Spleen (tissue), 11 donors: ENCODE measurements at regions not wholly inside any gene's neighbourhood (a gene's known extent, or its start where the extent isn't known, plus 50 kb on each side); places are given as distances from the start of the nearest gene placed in this dataset.

Source experiments
- DNase-seq: peaks from one replicate; pipeline ENCODE4 v3.0.0-alpha.2; 2020
- H3K27ac ChIP-seq, 8 donors: fragments of 200-600 bp; sonication (generic) in 7 of 8; 1 replicate in 4 of 8; 2 replicates in 4 of 8; pipeline versions ENCODE4 v1.5.0 to v1.8.0; 2016 to 2021; ENCODE audit warnings: inconsistent platforms in 4 of 8, mild to moderate bottlenecking in 4 of 8, moderate library complexity in 1 of 8
- H3K27me3 ChIP-seq, 7 donors: fragments of 200-600 bp; sonication (generic) in 6 of 7; replicated peaks in 1 of 7; 1 replicate in 4 of 7; 2 replicates in 3 of 7; pipeline versions ENCODE4 v1.5.0 to v1.8.0; 2016 to 2021; ENCODE audit warnings: inconsistent platforms in 3 of 7, mild to moderate bottlenecking in 1 of 7
- H3K36me3 ChIP-seq, 6 donors: fragments of 200-600 bp; sonication (generic) in 5 of 6; 1 replicate in 4 of 6; 2 replicates in 2 of 6; pipeline versions ENCODE4 v1.5.0 to v1.8.0; 2016 to 2021; ENCODE audit warnings: inconsistent platforms in 2 of 6
- H3K4me1 ChIP-seq, 6 donors: fragments of 200-600 bp; sonication (generic) in 5 of 6; 1 replicate in 3 of 6; 2 replicates in 3 of 6; pipeline versions ENCODE4 v1.5.0 to v1.8.0; 2016 to 2021; ENCODE audit warnings: inconsistent platforms in 3 of 6
- H3K4me3 ChIP-seq, 8 donors: fragments of 200-600 bp; sonication (generic) in 7 of 8; 1 replicate in 4 of 8; 2 replicates in 4 of 8; pipeline versions ENCODE4 v1.5.0 to v1.8.0; 2016 to 2021; ENCODE audit warnings: inconsistent platforms in 4 of 8, mild to moderate bottlenecking in 4 of 8, moderate library complexity in 2 of 8
- H3K9me3 ChIP-seq, 8 donors: fragments of 200-600 bp; sonication (generic) in 7 of 8; 1 replicate in 4 of 8; 2 replicates in 4 of 8; pipeline versions ENCODE4 v1.5.0 to v1.8.0; 2016 to 2021; ENCODE audit warnings: inconsistent platforms in 4 of 8
- CTCF ChIP-seq, 11 experiments: fragments of 200-600 bp in 7 of 11; fragments of 450-650 bp in 4 of 11; sonication (generic) in 4 of 11; IDR thresholded peaks in 8 of 11; conservative IDR thresholded peaks in 3 of 11; 1 replicate in 7 of 11; 2 replicates in 4 of 11; pipeline versions ENCODE4 v1.4.0 to v1.8.0; 2016 to 2021; ENCODE audit warnings: antibody characterized with exemption in 11 of 11, inconsistent platforms in 4 of 11, mild to moderate bottlenecking in 1 of 11
- POLR2A ChIP-seq, 3 donors: fragments of 450-650 bp; IDR thresholded peaks; one replicate each; pipeline ENCODE4 v1.5.1; 2017; ENCODE audit warnings: antibody characterized with exemption in 3 of 3, mild to moderate bottlenecking in 1 of 3
- POLR2AphosphoS5 ChIP-seq, 3 donors: sonication (generic); formaldehyde crosslinking; IDR thresholded peaks; one replicate each; pipeline ENCODE4 v1.5.1; 2017; ENCODE audit warnings: antibody characterized with exemption in 3 of 3
- WGBS, 5 donors: extraction: QIAGEN DNeasy Blood & Tissue Kit in 3 of 5; methylation state at CpG; one replicate each; pipeline versions ENCODE4 v1.1.5 to v1.1.7; 2013 to 2018; 5-methylcytosine and 5-hydroxymethylcytosine counted together
- intact Hi-C: fragments of 100-400 bp; cut with DNase I; formaldehyde crosslinking; loops from one replicate; pipeline ENCODE4 v1.15.0; 2023; ENCODE audit warnings: low total_unique reads
- donor health status: healthy with polysubstance abuse.
- donor health status: DM: no; HTN: no; CAD: no; lungs with moderate emphysema.
- donor health status: DM: no; HTN: no; CAD: no.
- donor health status: Bipolar disorder and iron deficiency.
- donor health status: healthy.
- donor health status: DM: no; HTN: no; CAD: no.
- donor health status: DM: yes; HTN: yes; CAD: no.

DNA sequence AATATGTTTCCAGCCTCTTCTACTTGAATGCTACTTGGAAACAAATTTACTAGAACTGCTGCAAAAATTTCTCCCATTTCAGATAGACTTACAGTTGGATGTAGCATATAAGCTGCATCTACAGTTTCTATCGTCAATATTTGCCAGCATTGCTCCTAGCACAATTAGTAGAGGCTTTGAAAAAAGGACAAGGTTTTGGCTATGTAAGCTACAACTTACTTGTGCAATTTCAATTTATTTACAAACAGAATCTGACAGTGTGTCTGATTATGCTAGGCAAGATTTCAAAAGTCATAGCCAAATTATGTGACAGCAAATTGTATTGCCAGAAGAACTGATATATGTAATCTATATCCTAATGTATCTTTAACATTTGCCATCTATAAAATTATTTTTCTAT is 628.4 kb upstream of the FAM174A start:
- Histone ChIP-seq H3K36me3 (no peaks in the 10 kb centered on the region), H3K27me3 (no peaks in the 10 kb centered on the region), H3K4me3 (no peak overlapping the region), H3K4me1 (no peaks in the 10 kb centered on the region), H3K9me3 (peaks cover 0 to 6% (median 0%) of the 10 kb centered on the region in 8 donors), H3K27ac (no peak overlapping the region)
- DNase-seq = no peak
- TF ChIP-seq CTCF (IDR thresholded peaks at IDR 0.05 in 8 of 11, conservative IDR thresholded peaks at IDR 0.05 in 3 of 11) (no peak), POLR2A (IDR thresholded peaks at IDR 0.05) (no peak), POLR2AphosphoS5 (IDR thresholded peaks at IDR 0.05) (no peak)
- intact Hi-C loops = no loop called here
- WGBS, 5 donors = 80 to 96% (median 86%) methylated on average over 1 of the region's 1 CpG

- no peak for TF ChIP-seq POLR2AphosphoS5 (IDR thresholded peaks at IDR 0.05)
- TF ChIP-seq CTCF (IDR thresholded peaks at IDR 0.05 in 8 of 11, conservative IDR thresholded peaks at IDR 0.05 in 3 of 11) = no peak
- no peak for TF ChIP-seq POLR2A (IDR thresholded peaks at IDR 0.05)
- Histone ChIP-seq H3K4me1 (no peaks in the 10 kb centered on the region), H3K4me3 (no peak overlapping the region), H3K27me3 (no peaks in the 10 kb centered on the region), H3K9me3 (peaks cover 0 to 2% (median 0%) of the 10 kb centered on the region in 8 donors), H3K27ac (no peak overlapping the region), H3K36me3 (no peaks in the 10 kb centered on the region)
- no peak for DNase-seq
- intact Hi-C loops = no loop called here
These were observed 633.2 kb upstream of the FAM174A start for GRCh38 chr5:99901972-99902371.

DNA sequence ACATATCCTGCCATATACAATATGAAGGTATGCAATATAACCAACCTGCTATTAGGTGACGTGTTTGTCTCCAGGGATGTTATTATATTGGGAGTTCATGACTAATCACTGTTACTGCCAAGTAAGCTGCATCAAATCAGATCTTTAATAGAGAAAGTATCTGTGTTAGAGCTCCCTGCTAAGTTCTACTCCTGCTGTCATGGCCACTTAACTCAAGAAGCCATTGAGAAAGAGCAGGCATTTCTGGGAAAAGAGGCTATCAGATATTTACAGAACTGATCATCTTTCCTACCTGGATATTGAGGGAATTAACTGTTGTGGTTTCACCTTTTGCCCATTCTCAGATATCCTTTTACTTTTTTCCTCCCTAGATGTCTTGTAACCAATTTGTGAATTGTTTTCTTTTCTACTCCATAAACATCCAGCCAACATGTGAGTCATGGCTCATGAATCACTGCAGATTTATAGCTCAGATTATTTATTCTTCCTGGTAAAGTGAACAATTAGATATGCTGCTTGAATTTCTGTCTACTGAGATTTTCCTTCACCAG is 634.8 kb upstream of the FAM174A start:
- DNase-seq = no peak
- Histone ChIP-seq H3K27ac (no peak overlapping the region), H3K27me3 (no peaks in the 10 kb centered on the region), H3K4me1 (no peaks in the 10 kb centered on the region), H3K4me3 (no peak overlapping the region), H3K9me3 (peaks cover 0 to 6% (median 0%) of the 10 kb centered on the region in 8 donors), H3K36me3 (no peaks in the 10 kb centered on the region)
- TF ChIP-seq POLR2A (IDR thresholded peaks at IDR 0.05) (no peak), CTCF (IDR thresholded peaks at IDR 0.05 in 8 of 11, conservative IDR thresholded peaks at IDR 0.05 in 3 of 11) (no peak), POLR2AphosphoS5 (IDR thresholded peaks at IDR 0.05) (no peak)
- intact Hi-C loops = no loop called here
- WGBS, 5 donors = 77 to 100% (median 83%) methylated on average over 1 of the region's 1 CpG

- H3K36me3 ChIP-seq = no peaks in the 10 kb centered on the region
- H3K4me3 ChIP-seq = no peak overlapping the region
- H3K27ac ChIP-seq = no peak overlapping the region
- intact Hi-C loops = no loop called here
- 76 to 90% (median 85%) methylated on average over 4 of the region's 4 CpGs for WGBS, 5 donors
- H3K27me3 ChIP-seq = no peaks in the 10 kb centered on the region
- TF ChIP-seq CTCF (IDR thresholded peaks at IDR 0.05 in 8 of 11, conservative IDR thresholded peaks at IDR 0.05 in 3 of 11) = no peak
- TF ChIP-seq POLR2A (IDR thresholded peaks at IDR 0.05) = no peak
- no peak for TF ChIP-seq POLR2AphosphoS5 (IDR thresholded peaks at IDR 0.05)
- H3K4me1 ChIP-seq = no peaks in the 10 kb centered on the region
- peak; percentile 21 for DNase-seq
- H3K9me3 ChIP-seq = no peaks in the 10 kb centered on the region
These were observed 655.2 kb upstream of the FAM174A start for GRCh38 chr5:99879791-99880511.
